Lower leg skin (tissue), 3 donors: ENCODE measurements at regions not wholly inside any gene's neighbourhood (a gene's known extent, or its start where the extent isn't known, plus 50 kb on each side); places are given as distances from the start of the nearest gene placed in this dataset.

Source experiments
- POLR2A ChIP-seq, 2 donors: fragments of 450-650 bp; IDR thresholded peaks; one replicate each; pipeline ENCODE4 v1.6.1; 2016 to 2017; ENCODE audit warnings: antibody characterized with exemption in 2 of 2, mild to moderate bottlenecking in 1 of 2, moderate library complexity in 1 of 2
- TF ChIP-seq, protein P1 (sequence below), 3 donors: fragments of 450-650 bp; IDR thresholded peaks; one replicate each; pipeline ENCODE4 v1.5.1; 2016; ENCODE audit warnings: antibody characterized with exemption in 3 of 3, mild to moderate bottlenecking in 3 of 3, moderate library complexity in 2 of 3

GRCh38 chr5:30811298-30811697 lies 382.2 kb upstream of the CDH6 start:
- TF ChIP-seq, protein P1, sequence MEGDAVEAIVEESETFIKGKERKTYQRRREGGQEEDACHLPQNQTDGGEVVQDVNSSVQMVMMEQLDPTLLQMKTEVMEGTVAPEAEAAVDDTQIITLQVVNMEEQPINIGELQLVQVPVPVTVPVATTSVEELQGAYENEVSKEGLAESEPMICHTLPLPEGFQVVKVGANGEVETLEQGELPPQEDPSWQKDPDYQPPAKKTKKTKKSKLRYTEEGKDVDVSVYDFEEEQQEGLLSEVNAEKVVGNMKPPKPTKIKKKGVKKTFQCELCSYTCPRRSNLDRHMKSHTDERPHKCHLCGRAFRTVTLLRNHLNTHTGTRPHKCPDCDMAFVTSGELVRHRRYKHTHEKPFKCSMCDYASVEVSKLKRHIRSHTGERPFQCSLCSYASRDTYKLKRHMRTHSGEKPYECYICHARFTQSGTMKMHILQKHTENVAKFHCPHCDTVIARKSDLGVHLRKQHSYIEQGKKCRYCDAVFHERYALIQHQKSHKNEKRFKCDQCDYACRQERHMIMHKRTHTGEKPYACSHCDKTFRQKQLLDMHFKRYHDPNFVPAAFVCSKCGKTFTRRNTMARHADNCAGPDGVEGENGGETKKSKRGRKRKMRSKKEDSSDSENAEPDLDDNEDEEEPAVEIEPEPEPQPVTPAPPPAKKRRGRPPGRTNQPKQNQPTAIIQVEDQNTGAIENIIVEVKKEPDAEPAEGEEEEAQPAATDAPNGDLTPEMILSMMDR (IDR thresholded peaks at IDR 0.05): no peak
- TF ChIP-seq POLR2A (IDR thresholded peaks at IDR 0.05): no peak
